HepG2 (cell line): ENCODE measurements at regions not wholly inside any gene's neighbourhood (a gene's known extent, or its start where the extent isn't known, plus 50 kb on each side); places are given as distances from the start of the nearest gene placed in this dataset.

ENCODE experiments used
- E2F2 ChIP-seq: sonication (generic); formaldehyde crosslinking; IDR thresholded peaks from 2 replicates; pipeline ENCODE4 v1.4.0; 2020; ENCODE audit warnings: missing genetic modification reagents, borderline replicate concordance
- FOXP4 ChIP-seq: sonication (generic); formaldehyde crosslinking; IDR thresholded peaks from 2 replicates; pipeline ENCODE4 v1.4.0; 2020; ENCODE audit warnings: missing genetic modification reagents
- HDAC6 ChIP-seq: fragments of 200-600 bp; sonication (generic); IDR thresholded peaks from 2 replicates; pipeline ENCODE4 v1.7.0; 2017; ENCODE audit warnings: mild to moderate bottlenecking, antibody characterized with exemption, low read length, low read depth
- LCORL ChIP-seq, 2 experiments: fragments of 450-650 bp in 1 of 2; sonication (generic) in 1 of 2; formaldehyde crosslinking in 1 of 2; IDR thresholded peaks; 2 replicates each; pipeline versions ENCODE4 v1.5.0 to v1.6.1; 2017 to 2020; ENCODE audit warnings: antibody characterized with exemption in 1 of 2, missing genetic modification reagents in 1 of 2
- MAFK ChIP-seq, 2 experiments: IDR thresholded peaks in 1 of 2; conservative IDR thresholded peaks in 1 of 2; 2 replicates each; pipeline ENCODE4 v1.6.1; 2011; ENCODE audit warnings: improper control_type of control experiment in 2 of 2, low read length in 2 of 2
- PTBP1 ChIP-seq: fragments of 200-400 bp; formaldehyde crosslinking; IDR thresholded peaks from 2 replicates; pipeline ENCODE4 v1.6.1; 2018; ENCODE audit warnings: low read length, low read depth; ENCODE audit not compliant: poor library complexity, severe bottlenecking
- SMYD3 ChIP-seq: sonication (generic); formaldehyde crosslinking; IDR thresholded peaks from 2 replicates; pipeline ENCODE4 v1.8.1; 2023; ENCODE audit warnings: mild to moderate bottlenecking, missing genetic modification reagents
- ZBTB2 ChIP-seq: sonication (generic); formaldehyde crosslinking; IDR thresholded peaks from 2 replicates; pipeline ENCODE4 v1.8.0; 2022; ENCODE audit warnings: low read depth, missing genetic modification reagents
- ZBTB26 ChIP-seq: IDR thresholded peaks from 2 replicates; pipeline ENCODE4 v1.6.1; 2016; ENCODE audit warnings: missing compliant biosample characterization, missing genetic modification reagents, borderline replicate concordance
- ZNF275 ChIP-seq: sonication (generic); formaldehyde crosslinking; IDR thresholded peaks from 2 replicates; pipeline ENCODE4 v1.8.0; 2022; ENCODE audit warnings: missing genetic modification reagents, mild to moderate bottlenecking, inconsistent platforms, borderline replicate concordance
- ZNF552 ChIP-seq: sonication (generic); formaldehyde crosslinking; IDR thresholded peaks from 2 replicates; pipeline ENCODE4 v1.9.0; 2022; ENCODE audit warnings: missing genetic modification reagents, mild to moderate bottlenecking, borderline replicate concordance
- ZNF770 ChIP-seq: sonication (generic); formaldehyde crosslinking; IDR thresholded peaks from 2 replicates; pipeline ENCODE4 v1.5.0; 2020; ENCODE audit warnings: mild to moderate bottlenecking, missing genetic modification reagents

GRCh38 chr5:73330613-73331012, 118.0 kb downstream of the FOXD1 start (continued):
- TF ChIP-seq ZNF552 (no peak), HDAC6 (no peak), ZNF770 (no peak), FOXP4 (CRISPR knock-in tag) (no peak), PTBP1 (no peak), LCORL (IDR thresholded peaks at IDR 0.05) (no peak), LCORL (CRISPR knock-in tag; IDR thresholded peaks at IDR 0.05) (no peak), E2F2 (CRISPR knock-in tag) (no peak), ZBTB26 (no peak), MAFK (conservative IDR thresholded peaks at IDR 0.05 in 1 of 2, IDR thresholded peaks at IDR 0.05 in 1 of 2; ENCODE audit: low read length in 2 of 2) (no peak), SMYD3 (CRISPR knock-in tag) (no peak), ZBTB2 (no peak), ZNF275 (no peak)
